GM20000 (cell line): ENCODE measurements at regions not wholly inside any gene's neighbourhood (a gene's known extent, or its start where the extent isn't known, plus 50 kb on each side); places are given as distances from the start of the nearest gene placed in this dataset.

ENCODE experiments used
- DNase-seq: peaks from one replicate; pipeline ENCODE4 v3.0.0; 2012; ENCODE audit warnings: low spot score
- TF ChIP-seq, protein P1 (sequence below): IDR thresholded peaks from 2 replicates; pipeline ENCODE4 v1.5.1; 2012; ENCODE audit warnings: mild to moderate bottlenecking, control low read depth; ENCODE audit errors: extremely low read depth, missing control alignments

DNA sequence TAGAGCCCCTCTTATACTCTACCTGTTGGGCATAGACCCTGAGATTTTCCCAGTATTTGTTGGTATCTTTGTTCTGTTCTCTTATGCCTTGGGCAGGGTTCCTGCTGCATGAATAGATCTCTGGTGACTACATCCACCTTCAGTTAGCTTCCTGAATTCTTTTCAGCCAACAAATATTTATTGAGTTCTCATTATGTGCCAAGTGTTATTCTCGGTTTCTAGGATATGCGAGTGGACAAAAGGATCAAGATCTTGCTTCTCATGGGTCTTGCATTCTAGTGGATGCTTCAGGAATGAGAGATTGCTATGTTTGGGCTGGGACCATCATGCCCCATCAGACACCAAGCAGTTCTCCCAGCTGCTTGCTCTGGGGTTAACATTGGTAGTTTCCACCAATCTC lies 340.0 kb downstream of the METTL15 start:
- TF ChIP-seq, protein P1, sequence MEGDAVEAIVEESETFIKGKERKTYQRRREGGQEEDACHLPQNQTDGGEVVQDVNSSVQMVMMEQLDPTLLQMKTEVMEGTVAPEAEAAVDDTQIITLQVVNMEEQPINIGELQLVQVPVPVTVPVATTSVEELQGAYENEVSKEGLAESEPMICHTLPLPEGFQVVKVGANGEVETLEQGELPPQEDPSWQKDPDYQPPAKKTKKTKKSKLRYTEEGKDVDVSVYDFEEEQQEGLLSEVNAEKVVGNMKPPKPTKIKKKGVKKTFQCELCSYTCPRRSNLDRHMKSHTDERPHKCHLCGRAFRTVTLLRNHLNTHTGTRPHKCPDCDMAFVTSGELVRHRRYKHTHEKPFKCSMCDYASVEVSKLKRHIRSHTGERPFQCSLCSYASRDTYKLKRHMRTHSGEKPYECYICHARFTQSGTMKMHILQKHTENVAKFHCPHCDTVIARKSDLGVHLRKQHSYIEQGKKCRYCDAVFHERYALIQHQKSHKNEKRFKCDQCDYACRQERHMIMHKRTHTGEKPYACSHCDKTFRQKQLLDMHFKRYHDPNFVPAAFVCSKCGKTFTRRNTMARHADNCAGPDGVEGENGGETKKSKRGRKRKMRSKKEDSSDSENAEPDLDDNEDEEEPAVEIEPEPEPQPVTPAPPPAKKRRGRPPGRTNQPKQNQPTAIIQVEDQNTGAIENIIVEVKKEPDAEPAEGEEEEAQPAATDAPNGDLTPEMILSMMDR, result no peak
- DNase-seq, result no peak

DNA sequence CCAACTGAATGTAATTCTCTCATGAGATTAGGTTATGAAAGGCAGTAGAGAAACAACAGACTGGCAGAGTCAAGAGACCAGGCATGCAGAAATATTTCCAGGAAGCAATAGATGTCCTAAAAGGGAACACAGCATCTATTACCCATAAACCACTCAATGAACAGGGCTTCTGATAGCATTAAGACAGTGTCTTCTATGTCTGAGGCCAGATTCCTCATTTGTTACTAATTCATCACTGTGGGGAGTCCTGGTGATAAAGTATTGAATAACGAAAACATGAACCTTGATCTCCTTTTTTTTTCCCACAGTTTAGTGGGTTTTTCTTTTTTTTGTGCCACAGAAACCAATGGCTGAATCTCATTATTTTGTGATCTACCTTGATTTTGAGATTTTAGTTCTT lies 339.0 kb downstream of the METTL15 start:
- TF ChIP-seq, protein P1, result no peak
- no peak for DNase-seq

DNA sequence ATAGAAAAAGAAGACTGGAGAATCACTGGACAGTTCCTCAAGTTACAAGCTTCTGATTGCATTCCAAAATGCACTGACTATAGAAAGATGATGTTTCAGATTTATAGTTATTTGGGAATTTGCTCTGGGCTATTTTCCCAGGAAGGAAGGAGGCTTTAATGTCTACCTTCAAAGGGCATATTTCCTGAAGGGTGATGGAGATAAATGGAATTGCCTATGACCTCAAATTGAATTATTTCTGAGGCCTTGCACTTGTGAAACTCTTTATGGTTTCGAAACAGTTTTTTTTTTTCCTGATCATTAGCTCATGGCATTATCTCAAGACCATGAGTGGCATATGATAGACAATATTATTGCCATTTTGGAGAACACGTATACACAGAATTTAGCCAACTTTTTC lies 333.9 kb downstream of the METTL15 start:
- TF ChIP-seq, protein P1, result no peak
- no peak for DNase-seq

DNA sequence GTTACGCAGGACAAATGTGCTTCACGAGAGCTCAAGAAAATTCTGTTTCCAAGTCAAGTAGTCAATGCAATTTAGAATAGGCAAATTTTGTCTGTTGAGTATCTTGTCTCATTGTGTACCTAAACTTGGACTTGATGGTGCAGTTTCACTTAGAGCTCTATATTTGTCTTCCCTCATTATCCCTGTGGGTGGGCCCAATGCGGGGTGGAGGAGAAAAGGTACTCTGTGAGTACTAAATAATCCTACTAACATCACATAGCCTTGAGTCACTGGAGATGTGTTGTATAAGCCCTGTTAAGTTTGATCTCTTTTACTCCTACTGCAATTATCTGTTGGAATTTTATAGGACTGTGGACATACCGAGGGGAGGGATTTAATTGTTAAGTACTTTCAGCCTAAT lies 331.2 kb downstream of the METTL15 start:
- TF ChIP-seq, protein P1, result no peak

DNA sequence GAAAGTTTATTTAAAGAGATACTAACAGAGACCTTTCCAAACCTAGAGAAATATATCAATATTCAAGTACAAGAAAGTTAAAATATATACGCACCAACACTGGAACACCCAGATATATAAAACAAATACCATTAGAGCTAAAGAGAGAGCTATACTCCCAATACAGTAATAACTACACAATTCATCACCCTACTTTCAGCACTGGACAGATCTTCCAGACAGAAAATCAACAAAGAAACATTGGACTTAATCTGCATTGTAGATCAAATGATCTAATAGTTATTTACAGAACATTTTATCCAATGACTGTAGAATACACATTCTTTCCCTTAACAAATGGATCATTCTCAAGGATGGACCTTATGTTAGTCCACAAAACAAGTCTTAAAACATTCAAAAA lies 311.9 kb downstream of the METTL15 start:
- no peak for DNase-seq

More for the DNA sequence above, 331.2 kb downstream of the METTL15 start:
- no peak for DNase-seq

DNA sequence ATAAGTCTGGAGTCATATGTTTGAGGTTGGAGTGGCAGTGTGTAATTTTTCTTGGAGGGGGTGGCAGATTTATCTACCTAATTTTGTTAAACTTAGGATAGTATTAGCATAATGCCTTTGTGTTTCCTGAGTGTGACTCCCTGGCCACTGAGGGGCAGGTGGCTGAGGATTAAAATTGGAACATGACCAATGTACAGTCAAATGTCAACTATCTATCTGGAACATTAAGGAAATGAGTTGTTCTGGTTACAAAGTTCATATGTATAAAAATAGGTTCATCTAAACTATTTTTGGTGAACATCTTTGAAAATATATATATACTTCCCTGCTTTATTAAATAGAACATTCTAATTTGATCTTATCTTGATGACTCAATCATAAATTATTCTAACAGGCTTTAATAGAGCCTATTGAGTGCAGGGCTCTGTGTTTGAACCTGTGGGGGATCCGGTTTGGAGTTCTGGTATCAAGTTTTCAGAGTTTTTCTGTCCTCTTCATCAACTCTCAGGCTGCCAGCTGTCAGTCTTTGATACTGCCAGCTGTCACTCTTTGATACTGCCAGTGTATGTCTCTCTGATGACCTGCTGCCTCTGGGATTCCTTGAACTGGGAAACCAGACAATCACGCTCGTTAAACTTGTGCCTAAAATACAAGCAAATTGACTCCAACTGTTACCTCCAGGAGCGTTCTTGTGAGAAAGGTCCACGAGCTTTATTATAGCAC lies 309.6 kb downstream of the METTL15 start:
- no peak for DNase-seq
- TF ChIP-seq, protein P1, result no peak

More for the DNA sequence above, 311.9 kb downstream of the METTL15 start:
- TF ChIP-seq, protein P1, result no peak

DNA sequence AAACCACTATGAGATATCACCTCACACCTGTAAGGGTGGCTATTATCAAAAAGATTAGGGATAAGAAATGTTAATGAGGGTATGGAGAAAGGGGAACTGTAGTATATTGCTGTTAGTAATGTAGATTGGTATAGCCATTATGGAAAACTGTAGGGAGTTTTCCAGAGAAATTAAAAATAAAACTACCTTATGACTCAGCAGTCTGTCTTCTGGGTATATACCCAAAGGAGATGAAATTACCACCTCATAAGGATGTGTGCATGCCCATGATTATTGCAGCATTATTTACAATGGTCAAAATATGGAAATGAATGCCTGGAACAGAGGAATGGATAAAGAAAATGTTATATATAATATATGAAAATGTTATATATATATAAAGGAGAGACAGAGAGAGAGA lies 303.8 kb downstream of the METTL15 start:
- TF ChIP-seq, protein P1, result no peak

More for the DNA sequence above, 303.8 kb downstream of the METTL15 start:
- DNase-seq, result no peak
